Activated naive CD4-positive, alpha-beta T cell treated with anti-CD3 and anti-CD28 coated beads, Interleukin-2, amount 50 U/mL, for 24 hours (primary cell): ENCODE measurements at regions not wholly inside any gene's neighbourhood (a gene's known extent, or its start where the extent isn't known, plus 50 kb on each side); places are given as distances from the start of the nearest gene placed in this dataset.

Source experiments
- H3K27ac Mint-ChIP-seq: one replicate; pipeline ENCODE4 v1.8.0; 2021; ENCODE audit warnings: mild to moderate bottlenecking, mixed read lengths
- H3K27me3 Mint-ChIP-seq: one replicate; pipeline ENCODE4 v1.8.0; 2021; ENCODE audit warnings: mixed read lengths
- H3K36me3 Mint-ChIP-seq: one replicate; pipeline ENCODE4 v1.8.0; 2021; ENCODE audit warnings: mixed read lengths
- H3K4me1 Mint-ChIP-seq: one replicate; pipeline ENCODE4 v1.8.0; 2021; ENCODE audit warnings: mixed read lengths
- H3K4me3 Mint-ChIP-seq: one replicate; pipeline ENCODE4 v1.8.0; 2021; ENCODE audit warnings: mild to moderate bottlenecking, mixed read lengths
- H3K9me3 Mint-ChIP-seq: one replicate; pipeline ENCODE4 v1.8.0; 2021; ENCODE audit warnings: mixed read lengths

GRCh38 chr1:56327195-56327594 lies 252.2 kb downstream of the PLPP3 start:
- Mint-ChIP-seq H3K4me1 (no peaks in the 10 kb centered on the region), H3K27ac (no peak overlapping the region), H3K9me3 (peaks cover 4% of the 10 kb centered on the region), H3K36me3 (no peaks in the 10 kb centered on the region), H3K27me3 (no peaks in the 10 kb centered on the region), H3K4me3 (no peak overlapping the region)

GRCh38 chr1:56326056-56326455 lies 253.3 kb downstream of the PLPP3 start:
- Mint-ChIP-seq H3K27me3 (no peaks in the 10 kb centered on the region), H3K9me3 (peaks cover 4% of the 10 kb centered on the region), H3K4me1 (no peaks in the 10 kb centered on the region), H3K4me3 (no peak overlapping the region), H3K27ac (no peak overlapping the region), H3K36me3 (no peaks in the 10 kb centered on the region)

GRCh38 chr1:56324504-56324903 lies 254.9 kb downstream of the PLPP3 start:
- no peaks in the 10 kb centered on the region for H3K4me1 Mint-ChIP-seq

GRCh38 chr1:56322211-56322610 lies 257.2 kb downstream of the PLPP3 start:
- Mint-ChIP-seq H3K27ac (no peak overlapping the region), H3K36me3 (no peaks in the 10 kb centered on the region), H3K4me3 (no peak overlapping the region), H3K9me3 (no peaks in the 10 kb centered on the region), H3K27me3 (no peaks in the 10 kb centered on the region), H3K4me1 (no peaks in the 10 kb centered on the region)

More at GRCh38 chr1:56324504-56324903, 254.9 kb downstream of the PLPP3 start:
- Mint-ChIP-seq H3K27ac (no peak overlapping the region), H3K27me3 (no peaks in the 10 kb centered on the region), H3K9me3 (no peaks in the 10 kb centered on the region), H3K4me3 (no peak overlapping the region), H3K36me3 (no peaks in the 10 kb centered on the region)

DNA sequence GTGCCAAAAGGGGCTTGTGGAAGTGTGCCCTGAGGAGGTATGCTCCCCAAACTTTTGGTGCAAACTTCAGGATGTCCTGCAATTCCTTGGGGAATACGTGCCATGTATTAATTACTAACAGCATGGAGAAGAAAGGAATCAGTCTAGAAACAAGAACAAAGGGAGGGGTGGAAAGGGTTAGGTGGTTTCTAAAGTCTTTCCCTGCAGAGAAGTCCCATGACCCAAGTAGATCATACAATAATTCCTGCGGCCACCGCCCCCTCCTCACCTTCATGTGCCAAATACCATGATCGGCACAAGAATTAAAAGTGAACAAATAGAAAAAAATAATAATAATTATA lies 258.2 kb downstream of the PLPP3 start:
- H3K36me3 Mint-ChIP-seq = no peaks in the 10 kb centered on the region

GRCh38 chr1:56320464-56321149 lies 258.8 kb downstream of the PLPP3 start:
- Mint-ChIP-seq H3K27me3 (no peaks in the 10 kb centered on the region), H3K36me3 (no peaks in the 10 kb centered on the region), H3K4me3 (no peak overlapping the region), H3K9me3 (no peaks in the 10 kb centered on the region), H3K27ac (no peak overlapping the region), H3K4me1 (no peaks in the 10 kb centered on the region)

More for the DNA sequence above, 258.2 kb downstream of the PLPP3 start:
- no peak overlapping the region for H3K27ac Mint-ChIP-seq
- no peak overlapping the region for H3K4me3 Mint-ChIP-seq
- H3K9me3 Mint-ChIP-seq = no peaks in the 10 kb centered on the region
- H3K4me1 Mint-ChIP-seq = no peaks in the 10 kb centered on the region
- no peaks in the 10 kb centered on the region for H3K27me3 Mint-ChIP-seq

DNA sequence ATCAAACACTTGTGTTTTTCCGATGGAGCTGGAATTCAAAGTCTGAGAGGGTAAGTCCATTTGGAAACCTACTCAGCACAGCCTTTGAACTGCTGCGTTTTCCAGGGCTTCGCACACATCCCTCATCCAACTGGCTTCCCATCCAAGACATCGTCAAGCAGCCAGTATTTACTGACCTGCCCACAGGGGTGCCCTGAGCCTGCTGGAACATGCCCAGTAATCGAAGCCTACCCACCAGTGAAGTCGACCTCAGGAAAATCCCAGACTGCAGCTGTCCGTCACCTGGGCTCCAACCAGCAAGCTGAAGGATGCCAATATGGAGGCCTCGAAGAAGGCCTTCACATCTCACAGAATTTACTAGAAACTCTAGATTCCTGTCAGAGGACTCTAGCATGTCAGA lies 261.6 kb downstream of the PLPP3 start:
- Mint-ChIP-seq H3K27me3 (no peaks in the 10 kb centered on the region), H3K4me1 (no peaks in the 10 kb centered on the region), H3K36me3 (no peaks in the 10 kb centered on the region), H3K4me3 (no peak overlapping the region), H3K9me3 (no peaks in the 10 kb centered on the region), H3K27ac (no peak overlapping the region)

DNA sequence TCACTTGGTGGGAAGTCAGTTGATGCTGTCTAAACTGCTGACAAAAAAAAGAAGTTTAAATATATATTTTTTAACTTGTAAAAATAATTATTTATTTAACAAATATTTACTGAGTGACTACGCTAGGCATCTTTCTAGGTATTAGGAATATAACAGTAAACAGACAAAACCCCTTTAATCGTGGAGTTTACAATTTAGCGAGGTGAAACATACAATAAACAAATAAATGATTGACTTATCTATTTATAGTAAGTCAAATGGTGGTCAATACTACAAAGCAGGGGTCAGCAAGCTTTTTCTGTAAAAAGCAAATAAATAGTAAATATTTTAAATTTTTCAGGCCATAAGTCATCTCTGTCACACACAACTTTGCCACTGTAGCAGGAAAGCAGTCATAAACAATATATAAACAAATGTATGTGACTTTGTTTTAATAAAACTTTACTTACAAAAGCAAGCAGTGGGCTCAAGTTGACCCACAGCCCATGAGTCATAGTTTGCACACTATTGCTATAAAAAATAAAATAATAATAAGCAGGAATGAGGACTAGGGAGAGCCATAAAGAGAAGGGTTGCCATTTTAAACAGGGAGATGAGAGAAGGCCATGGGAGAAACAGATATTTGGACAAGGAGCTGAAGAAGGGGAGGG lies 263.9 kb downstream of the PLPP3 start:
- Mint-ChIP-seq H3K36me3 (no peaks in the 10 kb centered on the region), H3K27me3 (peaks cover 3% of the 10 kb centered on the region), H3K4me3 (no peak overlapping the region), H3K4me1 (no peaks in the 10 kb centered on the region), H3K27ac (no peak overlapping the region), H3K9me3 (peaks cover 7% of the 10 kb centered on the region)

- Mint-ChIP-seq H3K36me3 (no peaks in the 10 kb centered on the region), H3K27ac (no peak overlapping the region), H3K27me3 (peaks cover 3% of the 10 kb centered on the region), H3K4me1 (no peaks in the 10 kb centered on the region), H3K9me3 (peaks cover 7% of the 10 kb centered on the region), H3K4me3 (no peak overlapping the region)
These were observed 265.8 kb downstream of the PLPP3 start for GRCh38 chr1:56313560-56313959.

- Mint-ChIP-seq H3K4me3 (no peak overlapping the region), H3K27me3 (peaks cover 3% of the 10 kb centered on the region), H3K36me3 (no peaks in the 10 kb centered on the region), H3K4me1 (no peaks in the 10 kb centered on the region), H3K27ac (no peak overlapping the region), H3K9me3 (peaks cover 7% of the 10 kb centered on the region)
These were observed 267.6 kb downstream of the PLPP3 start for GRCh38 chr1:56311766-56312165.

DNA sequence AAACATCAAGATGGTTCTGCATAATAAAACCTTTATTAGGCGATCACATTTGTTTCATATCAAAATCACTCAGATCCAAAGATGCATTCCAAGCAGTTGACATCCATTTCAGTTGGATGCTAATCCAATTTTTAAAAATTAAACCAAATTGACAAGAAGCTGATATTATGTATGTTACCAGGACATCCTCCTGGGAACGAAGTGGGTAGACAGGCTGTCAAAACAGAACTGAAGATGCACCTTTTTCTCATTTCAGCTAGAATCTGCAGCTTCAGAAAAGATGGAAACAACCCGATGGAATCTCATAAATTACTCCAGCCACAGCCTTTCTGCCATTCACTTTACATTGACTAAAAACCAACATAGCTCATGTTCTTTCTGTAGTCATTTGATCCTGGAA lies 268.4 kb downstream of the PLPP3 start:
- Mint-ChIP-seq H3K4me3 (no peak overlapping the region), H3K27me3 (peaks cover 3% of the 10 kb centered on the region), H3K9me3 (peaks cover 7% of the 10 kb centered on the region), H3K4me1 (no peaks in the 10 kb centered on the region), H3K27ac (no peak overlapping the region), H3K36me3 (no peaks in the 10 kb centered on the region)

DNA sequence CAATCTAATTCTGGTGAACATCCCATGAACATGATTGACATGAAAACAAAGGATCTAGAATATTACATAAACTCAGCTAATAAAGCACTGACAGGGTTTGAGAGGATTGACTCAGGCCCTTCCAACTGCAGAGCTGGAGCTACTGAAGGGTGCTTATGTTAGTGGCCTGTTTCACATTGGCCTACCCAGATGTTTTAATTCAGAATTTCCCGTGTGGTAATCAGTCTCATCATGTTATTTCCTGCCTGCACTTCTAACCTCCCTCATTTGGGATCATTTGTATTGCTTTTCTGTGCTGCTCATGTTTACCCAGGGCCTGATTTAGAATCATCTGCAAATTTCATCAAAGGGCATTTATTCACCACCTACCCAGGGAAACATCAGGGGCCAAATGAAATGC lies 270.3 kb downstream of the PLPP3 start:
- Mint-ChIP-seq H3K9me3 (peaks cover 7% of the 10 kb centered on the region), H3K36me3 (no peaks in the 10 kb centered on the region), H3K4me3 (no peak overlapping the region), H3K27ac (no peak overlapping the region), H3K27me3 (peaks cover 3% of the 10 kb centered on the region), H3K4me1 (no peaks in the 10 kb centered on the region)

DNA sequence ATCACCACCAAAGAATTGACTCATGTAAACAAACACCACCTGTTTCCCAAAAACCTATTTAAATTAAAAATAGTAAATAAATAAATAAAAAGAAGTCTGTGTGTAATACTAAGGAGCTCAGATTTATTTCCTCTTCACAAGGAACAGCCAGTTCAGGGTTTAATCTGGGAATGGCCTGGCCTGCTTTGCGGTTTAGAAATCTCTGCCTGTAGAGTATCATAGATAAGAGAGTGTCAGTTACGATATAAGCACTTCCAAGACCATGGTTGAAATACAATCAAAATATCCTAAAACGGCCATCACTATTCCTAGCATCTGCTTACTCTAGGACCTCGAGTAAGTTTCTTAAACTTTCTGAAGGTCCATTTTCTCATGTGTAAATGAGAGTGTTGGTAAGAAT lies 274.4 kb downstream of the PLPP3 start:
- no peaks in the 10 kb centered on the region for H3K9me3 Mint-ChIP-seq
- H3K4me3 Mint-ChIP-seq = no peak overlapping the region
- no peaks in the 10 kb centered on the region for H3K27me3 Mint-ChIP-seq
- no peaks in the 10 kb centered on the region for H3K4me1 Mint-ChIP-seq
- H3K36me3 Mint-ChIP-seq = no peaks in the 10 kb centered on the region
- H3K27ac Mint-ChIP-seq = no peak overlapping the region

GRCh38 chr1:56303805-56304204 lies 275.6 kb downstream of the PLPP3 start:
- H3K4me1 Mint-ChIP-seq = no peaks in the 10 kb centered on the region
- no peaks in the 10 kb centered on the region for H3K9me3 Mint-ChIP-seq
- no peak overlapping the region for H3K4me3 Mint-ChIP-seq
- no peaks in the 10 kb centered on the region for H3K36me3 Mint-ChIP-seq
- no peaks in the 10 kb centered on the region for H3K27me3 Mint-ChIP-seq
- H3K27ac Mint-ChIP-seq = no peak overlapping the region

GRCh38 chr1:56302878-56303277 lies 276.5 kb downstream of the PLPP3 start:
- Mint-ChIP-seq H3K36me3 (no peaks in the 10 kb centered on the region), H3K27me3 (no peaks in the 10 kb centered on the region), H3K4me3 (no peak overlapping the region), H3K4me1 (no peaks in the 10 kb centered on the region), H3K9me3 (no peaks in the 10 kb centered on the region), H3K27ac (no peak overlapping the region)

GRCh38 chr1:56301791-56302190 lies 277.6 kb downstream of the PLPP3 start:
- no peak overlapping the region for H3K27ac Mint-ChIP-seq
- no peaks in the 10 kb centered on the region for H3K36me3 Mint-ChIP-seq
- H3K4me1 Mint-ChIP-seq = no peaks in the 10 kb centered on the region
- H3K27me3 Mint-ChIP-seq = no peaks in the 10 kb centered on the region
- H3K4me3 Mint-ChIP-seq = no peak overlapping the region
- no peaks in the 10 kb centered on the region for H3K9me3 Mint-ChIP-seq

DNA sequence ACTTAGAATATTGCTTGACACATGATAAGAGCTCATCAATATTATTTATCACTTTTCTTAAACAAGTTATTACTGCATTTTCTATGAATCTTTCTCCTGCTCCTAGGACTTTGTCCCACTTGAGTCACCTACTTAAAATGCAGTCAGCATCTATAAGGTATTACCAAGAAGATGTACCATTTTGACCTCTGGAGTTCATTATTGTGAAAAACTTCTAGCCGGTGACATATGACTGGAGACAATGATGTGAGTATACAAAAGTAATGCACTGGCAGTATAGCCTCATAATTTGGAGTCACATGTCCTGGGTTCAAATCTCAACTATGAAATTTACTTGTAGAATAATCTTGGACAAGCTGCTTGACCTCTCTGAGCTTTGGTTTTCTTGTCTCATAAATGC lies 278.5 kb downstream of the PLPP3 start:
- Mint-ChIP-seq H3K9me3 (no peaks in the 10 kb centered on the region), H3K4me1 (no peaks in the 10 kb centered on the region), H3K27me3 (no peaks in the 10 kb centered on the region), H3K4me3 (no peak overlapping the region), H3K36me3 (no peaks in the 10 kb centered on the region), H3K27ac (no peak overlapping the region)
